ENCODE measurements at regions not wholly inside any gene's neighbourhood (a gene's known extent, or its start where the extent isn't known, plus 50 kb on each side); places are given as distances from the start of the nearest gene placed in this dataset.
A peak's percentile ranks its signal among the peaks of the same experiment; 100 is the strongest.

- H3K4me1 ChIP-seq (ENCODE audit: insufficient read depth, low read length): peaks cover 8% of the 10 kb centered on the region
- H3K9ac ChIP-seq (ENCODE audit: low read length): no peak overlapping the region
- H3K27ac ChIP-seq (ENCODE audit: low read depth, low read length): no peak overlapping the region
- H3K36me3 ChIP-seq (ENCODE audit: insufficient read depth, low read length): no peaks in the 10 kb centered on the region
- H3K4me3 ChIP-seq (ENCODE audit: low read depth in 1 of 2, low read length in 2 of 2): no peak overlapping the region
- H3K27me3 ChIP-seq (ENCODE audit: control insufficient read depth in 1 of 2, insufficient read depth in 2 of 2, low read length in 2 of 2): no peaks in the 10 kb centered on the region
- no peaks in the 10 kb centered on the region for H3K9me3 ChIP-seq (ENCODE audit: low read length)
Measured at GRCh38 chr10:129320340-129320739, 146.7 kb upstream of the MGMT start.

- H3K36me3 ChIP-seq (ENCODE audit: insufficient read depth, low read length): no peaks in the 10 kb centered on the region
- H3K27ac ChIP-seq (ENCODE audit: low read depth, low read length): no peak overlapping the region
- H3K4me3 ChIP-seq (ENCODE audit: low read depth in 1 of 2, low read length in 2 of 2): no peak overlapping the region
- H3K9me3 ChIP-seq (ENCODE audit: low read length): no peaks in the 10 kb centered on the region
- H3K9ac ChIP-seq (ENCODE audit: low read length): no peak overlapping the region
- H3K4me1 ChIP-seq (ENCODE audit: insufficient read depth, low read length): peaks cover 8% of the 10 kb centered on the region
- no peaks in the 10 kb centered on the region for H3K27me3 ChIP-seq (ENCODE audit: control insufficient read depth in 1 of 2, insufficient read depth in 2 of 2, low read length in 2 of 2)
Measured at GRCh38 chr10:129321727-129322126, 145.3 kb upstream of the MGMT start.

GRCh38 chr10:129322933-129323820 lies 143.9 kb upstream of the MGMT start:
- H3K9ac ChIP-seq (ENCODE audit: low read length): no peak overlapping the region
- H3K4me1 ChIP-seq (ENCODE audit: insufficient read depth, low read length): peaks cover 8% of the 10 kb centered on the region
- no peak overlapping the region for H3K27ac ChIP-seq (ENCODE audit: low read depth, low read length)
- no peaks in the 10 kb centered on the region for H3K9me3 ChIP-seq (ENCODE audit: low read length)
- peak overlapping the region in 1 of 2 donors; percentile 15 for H3K4me3 ChIP-seq (ENCODE audit: low read depth in 1 of 2, low read length in 2 of 2)
- no peaks in the 10 kb centered on the region for H3K36me3 ChIP-seq (ENCODE audit: insufficient read depth, low read length)
- H3K27me3 ChIP-seq (ENCODE audit: control insufficient read depth in 1 of 2, insufficient read depth in 2 of 2, low read length in 2 of 2): no peaks in the 10 kb centered on the region

GRCh38 chr10:129323879-129324278 lies 143.2 kb upstream of the MGMT start:
- Histone ChIP-seq H3K27me3 (ENCODE audit: control insufficient read depth in 1 of 2, insufficient read depth in 2 of 2, low read length in 2 of 2) (no peaks in the 10 kb centered on the region), H3K4me1 (ENCODE audit: insufficient read depth, low read length) (peaks cover 8% of the 10 kb centered on the region), H3K9me3 (ENCODE audit: low read length) (no peaks in the 10 kb centered on the region), H3K9ac (ENCODE audit: low read length) (no peak overlapping the region), H3K4me3 (ENCODE audit: low read depth in 1 of 2, low read length in 2 of 2) (peak overlapping the region in 1 of 2 donors; percentile 15), H3K27ac (ENCODE audit: low read depth, low read length) (no peak overlapping the region), H3K36me3 (ENCODE audit: insufficient read depth, low read length) (no peaks in the 10 kb centered on the region)

GRCh38 chr10:129325893-129326292 lies 141.1 kb upstream of the MGMT start:
- no peak overlapping the region for H3K4me3 ChIP-seq (ENCODE audit: low read depth in 1 of 2, low read length in 2 of 2)
- H3K4me1 ChIP-seq (ENCODE audit: insufficient read depth, low read length): peaks cover 8% of the 10 kb centered on the region
- no peaks in the 10 kb centered on the region for H3K36me3 ChIP-seq (ENCODE audit: insufficient read depth, low read length)
- no peak overlapping the region for H3K27ac ChIP-seq (ENCODE audit: low read depth, low read length)
- H3K9ac ChIP-seq (ENCODE audit: low read length): no peak overlapping the region
- no peaks in the 10 kb centered on the region for H3K9me3 ChIP-seq (ENCODE audit: low read length)
- no peaks in the 10 kb centered on the region for H3K27me3 ChIP-seq (ENCODE audit: control insufficient read depth in 1 of 2, insufficient read depth in 2 of 2, low read length in 2 of 2)

- Histone ChIP-seq H3K4me1 (ENCODE audit: insufficient read depth, low read length) (peaks cover 2% of the 10 kb centered on the region), H3K4me3 (ENCODE audit: low read depth in 1 of 2, low read length in 2 of 2) (no peak overlapping the region), H3K9me3 (ENCODE audit: low read length) (no peaks in the 10 kb centered on the region), H3K36me3 (ENCODE audit: insufficient read depth, low read length) (no peaks in the 10 kb centered on the region), H3K9ac (ENCODE audit: low read length) (no peak overlapping the region), H3K27me3 (ENCODE audit: control insufficient read depth in 1 of 2, insufficient read depth in 2 of 2, low read length in 2 of 2) (no peaks in the 10 kb centered on the region), H3K27ac (ENCODE audit: low read depth, low read length) (no peak overlapping the region)
Measured at GRCh38 chr10:129328546-129328945, 138.5 kb upstream of the MGMT start.

- Histone ChIP-seq H3K4me1 (ENCODE audit: insufficient read depth, low read length) (no peaks in the 10 kb centered on the region), H3K9ac (ENCODE audit: low read length) (no peak overlapping the region), H3K36me3 (ENCODE audit: insufficient read depth, low read length) (no peaks in the 10 kb centered on the region), H3K4me3 (ENCODE audit: low read depth in 1 of 2, low read length in 2 of 2) (no peak overlapping the region), H3K27ac (ENCODE audit: low read depth, low read length) (no peak overlapping the region), H3K27me3 (ENCODE audit: control insufficient read depth in 1 of 2, insufficient read depth in 2 of 2, low read length in 2 of 2) (no peaks in the 10 kb centered on the region), H3K9me3 (ENCODE audit: low read length) (no peaks in the 10 kb centered on the region)
Measured at GRCh38 chr10:129329385-129330055, 137.5 kb upstream of the MGMT start.

- Histone ChIP-seq H3K36me3 (ENCODE audit: insufficient read depth, low read length) (no peaks in the 10 kb centered on the region), H3K4me3 (ENCODE audit: low read depth in 1 of 2, low read length in 2 of 2) (no peak overlapping the region), H3K27me3 (ENCODE audit: control insufficient read depth in 1 of 2, insufficient read depth in 2 of 2, low read length in 2 of 2) (no peaks in the 10 kb centered on the region), H3K9ac (ENCODE audit: low read length) (no peak overlapping the region), H3K4me1 (ENCODE audit: insufficient read depth, low read length) (no peaks in the 10 kb centered on the region), H3K9me3 (ENCODE audit: low read length) (no peaks in the 10 kb centered on the region), H3K27ac (ENCODE audit: low read depth, low read length) (no peak overlapping the region)
Measured at GRCh38 chr10:129330211-129330610, 136.8 kb upstream of the MGMT start.

GRCh38 chr10:129331207-129331838 lies 135.7 kb upstream of the MGMT start:
- Histone ChIP-seq H3K27ac (ENCODE audit: low read depth, low read length) (no peak overlapping the region), H3K36me3 (ENCODE audit: insufficient read depth, low read length) (no peaks in the 10 kb centered on the region), H3K4me1 (ENCODE audit: insufficient read depth, low read length) (no peaks in the 10 kb centered on the region), H3K9ac (ENCODE audit: low read length) (no peak overlapping the region), H3K9me3 (ENCODE audit: low read length) (no peaks in the 10 kb centered on the region), H3K4me3 (ENCODE audit: low read depth in 1 of 2, low read length in 2 of 2) (no peak overlapping the region), H3K27me3 (ENCODE audit: control insufficient read depth in 1 of 2, insufficient read depth in 2 of 2, low read length in 2 of 2) (no peaks in the 10 kb centered on the region)

GRCh38 chr10:129331839-129332220 lies 135.2 kb upstream of the MGMT start:
- H3K9ac ChIP-seq (ENCODE audit: low read length): no peak overlapping the region
- H3K4me1 ChIP-seq (ENCODE audit: insufficient read depth, low read length): no peaks in the 10 kb centered on the region
- H3K27ac ChIP-seq (ENCODE audit: low read depth, low read length): no peak overlapping the region
- H3K36me3 ChIP-seq (ENCODE audit: insufficient read depth, low read length): no peaks in the 10 kb centered on the region
- H3K27me3 ChIP-seq (ENCODE audit: control insufficient read depth in 1 of 2, insufficient read depth in 2 of 2, low read length in 2 of 2): no peaks in the 10 kb centered on the region
- no peak overlapping the region for H3K4me3 ChIP-seq (ENCODE audit: low read depth in 1 of 2, low read length in 2 of 2)
- H3K9me3 ChIP-seq (ENCODE audit: low read length): no peaks in the 10 kb centered on the region

GRCh38 chr10:129332476-129332875 lies 134.6 kb upstream of the MGMT start:
- Histone ChIP-seq H3K9me3 (ENCODE audit: low read length) (no peaks in the 10 kb centered on the region), H3K9ac (ENCODE audit: low read length) (no peak overlapping the region), H3K4me3 (ENCODE audit: low read depth in 1 of 2, low read length in 2 of 2) (no peak overlapping the region), H3K36me3 (ENCODE audit: insufficient read depth, low read length) (no peaks in the 10 kb centered on the region), H3K27me3 (ENCODE audit: control insufficient read depth in 1 of 2, insufficient read depth in 2 of 2, low read length in 2 of 2) (no peaks in the 10 kb centered on the region), H3K4me1 (ENCODE audit: insufficient read depth, low read length) (no peaks in the 10 kb centered on the region), H3K27ac (ENCODE audit: low read depth, low read length) (no peak overlapping the region)

Data from muscle layer of colon (tissue), 2 donors.